GM11168 (cell line): ENCODE measurements at regions not wholly inside any gene's neighbourhood (a gene's known extent, or its start where the extent isn't known, plus 50 kb on each side); places are given as distances from the start of the nearest gene placed in this dataset.
"Not testable (repeated sequence)": the region's sequence is repeated elsewhere in the genome, so short reads cannot be mapped to it uniquely, and the experiment has no call there.

Source experiments
- in situ Hi-C: fragments of 300-500 bp; cut with MboI; formaldehyde crosslinking; loops from one replicate; pipeline ENCODE4 v1.12.0; 2022; ENCODE audit warnings: low sequenced_read_pairs; ENCODE audit not compliant: unreplicated experiment

GRCh38 chr11:38339835-38340440, 1741.9 kb upstream of the RAG2 start:
- in situ Hi-C loops = no loop called here

DNA sequence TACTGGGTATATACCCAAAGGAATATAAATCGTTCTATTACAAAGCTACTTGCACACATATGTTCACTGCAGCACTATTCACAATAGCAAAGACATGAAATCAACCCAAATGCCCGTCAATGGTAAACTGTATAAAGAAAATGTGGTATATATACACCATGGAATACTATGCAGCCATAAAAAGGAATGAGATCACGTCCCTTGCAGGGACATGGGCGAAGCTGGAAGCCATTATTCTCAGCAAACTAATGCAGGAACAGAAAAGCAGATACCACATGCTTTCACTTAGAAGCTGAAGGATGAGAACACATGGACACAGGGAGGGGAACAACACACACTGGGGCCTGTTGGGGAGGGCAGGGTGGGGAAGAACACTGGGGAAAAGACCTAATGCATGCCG, 1740.0 kb upstream of the RAG2 start:
- in situ Hi-C loops = not testable (repeated sequence)

DNA sequence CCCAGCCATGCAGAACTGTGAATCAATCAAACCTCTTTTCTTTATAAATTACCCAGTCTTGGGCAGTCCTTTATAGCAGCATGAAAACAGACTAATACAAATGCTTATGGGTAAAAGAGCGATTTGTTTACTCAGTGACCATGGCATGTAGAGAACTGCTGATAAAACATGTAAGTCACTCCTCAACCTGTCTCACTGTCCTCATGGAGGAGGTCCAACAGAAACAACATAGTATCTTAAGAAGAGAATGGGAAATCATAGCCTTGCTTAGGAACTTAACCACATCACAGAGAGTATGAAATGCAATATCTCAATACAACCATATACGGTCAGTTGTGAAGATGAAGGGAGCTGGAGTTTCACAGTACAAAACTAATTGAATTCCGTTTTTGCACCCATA, 1734.0 kb upstream of the RAG2 start:
- in situ Hi-C loops = no loop called here

GRCh38 chr11:38330578-38330977, 1732.5 kb upstream of the RAG2 start:
- in situ Hi-C loops = no loop called here

DNA sequence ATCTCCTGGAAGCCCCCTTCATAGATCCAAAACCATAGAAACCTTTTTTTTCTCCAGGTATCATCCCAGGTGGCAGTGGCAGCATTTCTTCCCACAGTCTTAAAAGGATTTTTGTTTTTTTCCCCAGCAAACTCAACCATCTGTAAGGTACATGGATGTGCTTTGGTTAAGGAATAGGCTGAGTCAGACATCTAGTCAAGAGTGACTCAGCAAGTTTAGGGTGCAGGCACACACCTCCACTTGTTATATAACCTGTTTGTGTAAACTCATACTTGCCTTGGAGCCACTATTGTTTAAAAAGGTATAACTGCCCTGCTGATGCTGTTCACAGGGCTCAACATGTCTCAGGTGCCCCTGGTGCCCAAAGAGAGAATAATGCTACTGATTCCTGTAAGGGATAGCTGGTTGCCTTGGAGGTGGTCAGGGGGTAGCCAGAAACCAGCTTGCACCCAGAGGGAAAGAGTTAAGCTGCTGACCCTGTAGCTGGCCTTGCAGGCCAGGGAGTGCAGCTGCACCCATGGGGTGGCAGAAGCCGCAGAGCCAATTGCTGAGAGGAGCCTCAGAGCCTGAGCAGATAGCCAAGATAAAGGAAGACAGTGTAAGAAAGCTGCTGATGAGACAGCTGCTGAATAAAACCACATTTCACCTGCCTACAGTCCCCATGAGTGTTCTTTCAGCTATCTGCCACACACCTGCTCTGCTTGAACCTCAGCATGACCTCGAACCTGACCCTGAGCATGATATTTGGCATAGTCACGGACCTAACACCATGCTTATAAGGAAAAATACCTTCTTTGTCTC, 1726.1 kb upstream of the RAG2 start:
- in situ Hi-C loops = no loop called here

- in situ Hi-C loops = no loop called here
Measured at GRCh38 chr11:38315151-38315550, 1717.1 kb upstream of the RAG2 start.

GRCh38 chr11:38307455-38307854, 1709.4 kb upstream of the RAG2 start:
- in situ Hi-C loops = no loop called here

- in situ Hi-C loops = no loop called here
Measured at GRCh38 chr11:38305682-38306081, 1707.6 kb upstream of the RAG2 start.

DNA sequence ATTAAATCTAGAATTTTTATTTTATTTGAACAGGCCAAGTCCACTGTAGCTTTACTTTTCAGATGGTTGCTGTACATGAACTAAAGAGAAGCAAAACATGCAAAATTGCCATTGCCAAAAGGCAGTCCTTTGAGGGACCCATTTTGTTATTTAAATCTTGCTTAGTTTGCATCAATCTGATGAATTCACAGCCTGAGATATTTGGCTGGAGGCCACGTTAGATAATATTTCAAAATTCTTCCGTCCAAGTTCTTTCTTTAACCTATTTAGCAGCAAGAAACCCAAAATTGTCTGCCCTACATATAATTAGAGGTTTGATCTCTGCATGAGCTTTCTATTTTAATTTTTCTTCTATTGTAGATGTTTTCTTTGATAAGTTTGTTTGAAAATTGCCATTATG, 1706.9 kb upstream of the RAG2 start:
- in situ Hi-C loops = no loop called here

DNA sequence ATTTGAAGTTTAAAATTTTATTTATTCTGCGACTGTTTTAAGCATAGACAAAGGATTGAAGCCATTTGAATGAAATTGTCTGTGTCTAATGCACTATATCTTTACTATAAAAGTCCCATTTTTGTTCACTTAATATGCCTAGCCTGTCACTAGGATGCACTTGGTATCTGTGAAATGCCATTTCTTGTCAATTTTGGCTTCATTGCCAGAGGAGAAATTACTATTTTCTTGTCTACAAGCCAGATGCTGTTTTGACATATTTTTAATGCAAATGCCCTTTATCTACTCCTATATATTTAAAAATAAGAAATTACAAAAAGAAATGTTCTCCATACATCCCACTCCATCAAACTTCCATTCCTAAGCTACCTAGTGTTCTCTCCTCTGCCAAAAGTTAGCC, 1704.5 kb upstream of the RAG2 start:
- in situ Hi-C loops = no loop called here

- in situ Hi-C loops = no loop called here
Measured at GRCh38 chr11:38300570-38300969, 1702.5 kb upstream of the RAG2 start.

GRCh38 chr11:38296211-38296776, 1698.3 kb upstream of the RAG2 start:
- in situ Hi-C loops = no loop called here

DNA sequence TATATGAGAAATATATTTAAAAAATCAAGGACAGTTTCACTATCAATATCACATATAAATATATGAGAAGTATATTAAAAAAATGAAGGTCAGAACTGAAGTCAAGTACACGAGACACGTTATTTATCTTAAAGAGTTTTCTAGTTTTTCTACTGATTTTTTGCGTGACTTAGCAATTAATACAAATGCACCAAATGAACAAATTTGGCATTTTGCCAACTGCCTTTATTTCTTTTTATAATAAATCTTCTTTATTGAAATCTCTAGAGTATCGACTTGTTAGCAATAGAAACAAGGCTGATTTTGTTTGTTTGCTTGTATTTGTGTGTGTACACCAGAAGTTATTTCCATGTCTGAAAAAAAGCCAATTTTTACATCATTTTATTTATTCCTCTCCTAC, 1684.7 kb upstream of the RAG2 start:
- in situ Hi-C loops = no loop called here

- in situ Hi-C loops = no loop called here
Measured at GRCh38 chr11:38278457-38279141, 1680.6 kb upstream of the RAG2 start.

DNA sequence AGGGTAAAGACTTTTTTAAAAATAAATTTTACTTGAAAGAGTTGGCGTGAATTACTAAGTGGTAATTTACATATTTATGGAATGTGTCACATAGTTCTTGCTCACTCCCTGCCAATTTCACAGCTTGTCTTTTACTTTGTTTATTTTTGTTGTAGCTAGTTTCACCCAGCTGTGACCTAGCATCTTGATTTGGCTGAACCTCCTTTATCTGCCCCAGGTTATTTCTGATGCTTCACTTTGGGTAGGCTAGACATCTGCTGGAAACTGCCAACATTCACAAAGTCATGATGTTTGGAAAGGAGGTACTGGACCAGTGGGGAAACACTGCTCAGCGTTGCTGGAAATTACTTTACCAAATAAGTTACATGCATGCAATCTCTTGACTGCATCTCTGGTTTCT, 1676.0 kb upstream of the RAG2 start:
- in situ Hi-C loops = no loop called here

DNA sequence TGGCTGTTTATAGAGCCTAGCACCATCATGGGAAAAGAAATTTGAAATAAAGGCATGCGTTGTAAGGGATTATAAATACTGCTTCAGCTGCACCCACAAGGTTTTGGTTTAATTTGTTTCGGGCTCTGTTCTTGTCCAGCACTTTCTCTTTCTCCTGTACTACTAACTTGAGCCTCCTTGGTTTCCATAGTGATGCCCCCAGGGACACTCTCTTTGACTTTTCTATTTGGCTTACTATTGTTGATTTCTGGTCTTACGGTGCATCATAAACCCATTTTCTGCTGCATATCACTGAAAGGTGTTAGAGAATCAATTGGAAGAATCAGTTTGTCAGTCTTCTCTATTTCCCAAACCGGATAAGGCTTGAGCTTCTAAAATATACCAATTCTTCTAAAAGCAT, 1674.3 kb upstream of the RAG2 start:
- in situ Hi-C loops = no loop called here

- in situ Hi-C loops = no loop called here
Measured at GRCh38 chr11:38266691-38267090, 1668.7 kb upstream of the RAG2 start.

DNA sequence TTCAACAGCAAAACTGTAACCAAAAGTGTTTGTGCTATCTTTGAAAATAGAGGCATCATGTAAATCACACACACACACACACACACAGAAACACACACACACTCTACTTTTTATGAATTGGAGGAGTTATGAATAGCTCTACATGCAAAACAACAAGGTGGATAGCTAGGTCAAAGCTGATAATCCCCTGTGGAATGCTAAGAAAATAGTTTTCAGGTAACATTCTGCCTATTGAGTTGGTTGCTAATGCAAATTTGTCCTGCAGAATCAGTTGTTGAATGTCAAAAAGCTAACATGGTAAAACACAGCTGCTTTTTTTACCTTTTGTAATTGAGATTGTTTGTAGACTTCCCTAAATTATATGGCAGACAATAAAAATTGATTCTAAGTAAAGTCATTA, 1658.4 kb upstream of the RAG2 start:
- in situ Hi-C loops = no loop called here

GRCh38 chr11:38254913-38255312, 1656.9 kb upstream of the RAG2 start:
- in situ Hi-C loops = no loop called here

- in situ Hi-C loops = no loop called here
Measured at GRCh38 chr11:38252620-38253019, 1654.6 kb upstream of the RAG2 start.

GRCh38 chr11:38246451-38246850, 1648.4 kb upstream of the RAG2 start:
- in situ Hi-C loops = no loop called here
